ENCODE measurements at regions not wholly inside any gene's neighbourhood (a gene's known extent, or its start where the extent isn't known, plus 50 kb on each side); places are given as distances from the start of the nearest gene placed in this dataset.

DNA sequence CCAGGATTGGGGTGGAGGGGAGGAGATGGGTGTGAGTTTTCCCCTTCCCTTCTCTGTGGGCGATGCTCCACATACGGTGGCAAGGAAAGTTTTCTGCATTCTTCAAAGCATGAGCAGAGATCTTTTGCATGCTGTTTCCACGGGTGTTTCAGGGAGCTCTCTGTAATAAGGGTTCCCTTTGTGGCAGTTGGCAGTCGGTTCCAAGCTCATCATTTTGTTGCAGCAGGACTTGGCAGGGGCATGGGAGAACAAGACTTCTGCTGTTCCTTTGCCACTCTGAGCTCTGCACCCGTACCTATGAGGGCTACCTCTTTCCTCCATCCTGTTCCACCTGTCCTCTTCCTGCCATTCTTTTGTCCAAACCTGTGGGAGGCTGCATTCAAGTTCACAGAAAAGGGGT is 71.3 kb upstream of the SPRED2 start:
- TF ChIP-seq, protein P1, sequence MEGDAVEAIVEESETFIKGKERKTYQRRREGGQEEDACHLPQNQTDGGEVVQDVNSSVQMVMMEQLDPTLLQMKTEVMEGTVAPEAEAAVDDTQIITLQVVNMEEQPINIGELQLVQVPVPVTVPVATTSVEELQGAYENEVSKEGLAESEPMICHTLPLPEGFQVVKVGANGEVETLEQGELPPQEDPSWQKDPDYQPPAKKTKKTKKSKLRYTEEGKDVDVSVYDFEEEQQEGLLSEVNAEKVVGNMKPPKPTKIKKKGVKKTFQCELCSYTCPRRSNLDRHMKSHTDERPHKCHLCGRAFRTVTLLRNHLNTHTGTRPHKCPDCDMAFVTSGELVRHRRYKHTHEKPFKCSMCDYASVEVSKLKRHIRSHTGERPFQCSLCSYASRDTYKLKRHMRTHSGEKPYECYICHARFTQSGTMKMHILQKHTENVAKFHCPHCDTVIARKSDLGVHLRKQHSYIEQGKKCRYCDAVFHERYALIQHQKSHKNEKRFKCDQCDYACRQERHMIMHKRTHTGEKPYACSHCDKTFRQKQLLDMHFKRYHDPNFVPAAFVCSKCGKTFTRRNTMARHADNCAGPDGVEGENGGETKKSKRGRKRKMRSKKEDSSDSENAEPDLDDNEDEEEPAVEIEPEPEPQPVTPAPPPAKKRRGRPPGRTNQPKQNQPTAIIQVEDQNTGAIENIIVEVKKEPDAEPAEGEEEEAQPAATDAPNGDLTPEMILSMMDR (IDR thresholded peaks at IDR 0.05): no peak
- no peak for TF ChIP-seq POLR2A (IDR thresholded peaks at IDR 0.05)
